Stimulated activated CD4-positive, alpha-beta T cell treated with anti-CD3 and anti-CD28 coated beads, Interleukin-4, amount 100 ng/mL, for 1 hour (primary cell): ENCODE measurements at regions not wholly inside any gene's neighbourhood (a gene's known extent, or its start where the extent isn't known, plus 50 kb on each side); places are given as distances from the start of the nearest gene placed in this dataset.

Experiments
- DNase-seq: peaks from one replicate; pipeline ENCODE4 v3.0.0-alpha.2; 2020

DNA sequence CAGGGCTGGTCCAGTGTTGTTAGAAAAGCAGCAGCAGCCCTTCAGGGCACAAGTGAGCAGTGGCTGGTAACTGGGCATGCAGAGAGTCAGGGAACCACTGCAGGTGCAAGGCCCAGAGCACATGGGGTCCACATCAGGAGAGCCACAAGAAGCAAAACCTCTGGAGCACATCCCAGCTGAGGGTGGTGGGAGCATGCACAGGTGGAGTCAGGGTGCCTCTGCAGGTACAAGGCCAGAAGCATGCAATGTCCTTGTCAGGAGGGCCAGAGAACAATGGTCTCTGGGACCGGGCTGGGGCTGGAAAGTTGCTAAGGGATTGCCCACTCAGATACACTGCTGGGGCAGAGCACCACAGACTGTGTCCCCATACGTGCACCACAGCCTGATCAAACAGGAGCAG is 226.1 kb upstream of the UBE2E2 start:
- DNase-seq = no peak

DNA sequence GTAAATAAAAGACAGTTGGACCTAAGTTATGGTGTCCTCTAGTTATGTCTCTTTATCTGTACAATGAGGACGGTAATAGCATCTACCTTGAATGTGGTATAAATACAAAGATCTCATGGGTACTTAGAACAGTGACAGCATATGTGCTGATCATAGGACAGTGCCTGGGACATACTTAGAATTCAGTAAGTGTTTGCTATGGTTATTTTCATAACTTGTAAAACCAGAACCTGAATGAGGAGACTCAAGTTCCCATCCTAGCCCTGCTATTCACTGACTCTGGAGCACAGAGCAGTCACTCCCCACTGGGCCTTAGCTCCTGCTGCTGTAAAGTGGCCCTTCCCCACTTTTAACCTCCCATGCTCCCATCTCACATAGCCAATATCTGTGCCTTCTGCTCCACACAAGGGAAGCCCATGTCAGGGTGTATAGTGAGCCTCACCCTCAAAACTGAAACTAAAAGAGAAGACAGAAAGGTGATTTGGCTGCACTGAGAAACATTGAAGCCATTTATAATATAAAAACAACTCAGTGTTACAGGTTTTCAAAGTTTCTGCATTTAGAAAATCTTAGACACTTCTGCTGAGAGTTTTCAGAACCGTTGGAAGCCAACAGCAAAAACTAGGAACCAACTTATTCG is 225.4 kb upstream of the UBE2E2 start:
- DNase-seq = no peak

DNA sequence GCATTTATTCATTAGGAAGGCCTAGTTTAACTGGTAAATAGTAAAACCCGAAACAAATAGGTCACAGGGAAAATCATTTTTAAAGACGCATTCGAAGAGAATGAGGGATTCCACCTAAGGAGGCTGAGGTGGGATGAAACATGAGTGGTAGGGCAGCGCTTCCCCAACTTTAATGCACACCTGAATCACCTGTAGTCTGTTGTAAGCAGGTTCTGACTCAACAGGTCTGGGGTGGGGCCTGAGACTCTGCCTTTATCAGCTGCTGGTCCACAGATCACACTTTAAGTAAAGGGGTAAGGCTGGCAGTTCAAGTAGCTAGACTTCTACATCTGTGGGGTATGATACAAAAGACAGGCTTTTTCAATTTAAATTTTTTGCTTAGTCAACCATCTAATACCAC is 223.5 kb upstream of the UBE2E2 start:
- no peak for DNase-seq

DNA sequence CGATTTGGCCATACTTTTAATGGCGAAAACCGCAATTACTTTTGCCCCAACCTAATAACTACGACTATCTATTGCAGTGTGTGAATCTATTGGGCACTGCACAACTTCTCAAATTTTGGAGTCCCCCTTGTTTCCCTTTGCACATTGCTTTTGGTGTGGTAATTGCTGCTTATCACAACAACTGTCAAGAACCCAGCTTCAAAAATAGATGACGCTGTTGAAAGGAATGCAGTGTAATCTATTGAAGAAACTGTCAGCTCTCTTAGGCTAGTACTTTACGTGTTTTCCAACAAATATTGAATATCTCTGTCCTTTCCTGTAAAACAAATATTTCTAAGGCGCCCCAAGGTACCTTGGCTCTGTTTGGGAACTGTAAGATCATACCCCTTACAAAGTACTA is 222.8 kb upstream of the UBE2E2 start:
- DNase-seq = no peak

DNA sequence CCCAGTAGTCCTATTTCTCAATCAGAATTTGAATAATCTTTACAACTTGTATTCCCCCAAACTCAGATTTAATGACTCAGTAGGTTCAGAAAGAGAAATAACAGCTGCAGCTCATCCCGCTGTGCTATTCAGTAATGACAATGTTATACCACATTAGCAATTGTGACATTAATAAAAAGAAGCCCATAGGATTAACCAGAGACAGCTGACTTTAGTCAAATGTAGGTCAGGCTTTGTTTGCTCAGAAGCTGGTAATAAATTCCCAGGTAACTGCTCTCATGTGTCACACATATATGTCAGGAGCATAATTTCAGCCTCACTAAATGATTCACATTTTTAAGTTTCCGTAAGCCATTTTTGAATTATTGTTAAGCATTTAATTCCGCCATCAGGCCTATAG is 222.0 kb upstream of the UBE2E2 start:
- no peak for DNase-seq

DNA sequence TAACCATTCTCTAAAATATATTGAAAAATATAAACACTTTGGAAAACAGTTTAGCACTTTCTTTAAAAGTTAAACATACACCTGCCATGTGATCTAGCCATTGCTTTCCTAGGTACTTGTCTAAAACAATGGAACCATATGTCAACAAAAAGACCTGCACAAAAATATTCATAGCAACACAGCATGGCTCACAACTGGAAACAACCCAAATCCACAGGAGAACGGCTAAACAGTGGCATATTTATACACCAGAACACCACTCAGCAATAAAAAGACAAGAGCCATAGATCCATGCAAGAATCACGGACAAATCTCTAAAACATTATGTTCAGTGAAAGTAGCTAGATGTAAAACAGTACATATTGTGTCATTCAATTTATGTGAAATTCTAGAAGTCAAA is 221.3 kb upstream of the UBE2E2 start:
- no peak for DNase-seq

DNA sequence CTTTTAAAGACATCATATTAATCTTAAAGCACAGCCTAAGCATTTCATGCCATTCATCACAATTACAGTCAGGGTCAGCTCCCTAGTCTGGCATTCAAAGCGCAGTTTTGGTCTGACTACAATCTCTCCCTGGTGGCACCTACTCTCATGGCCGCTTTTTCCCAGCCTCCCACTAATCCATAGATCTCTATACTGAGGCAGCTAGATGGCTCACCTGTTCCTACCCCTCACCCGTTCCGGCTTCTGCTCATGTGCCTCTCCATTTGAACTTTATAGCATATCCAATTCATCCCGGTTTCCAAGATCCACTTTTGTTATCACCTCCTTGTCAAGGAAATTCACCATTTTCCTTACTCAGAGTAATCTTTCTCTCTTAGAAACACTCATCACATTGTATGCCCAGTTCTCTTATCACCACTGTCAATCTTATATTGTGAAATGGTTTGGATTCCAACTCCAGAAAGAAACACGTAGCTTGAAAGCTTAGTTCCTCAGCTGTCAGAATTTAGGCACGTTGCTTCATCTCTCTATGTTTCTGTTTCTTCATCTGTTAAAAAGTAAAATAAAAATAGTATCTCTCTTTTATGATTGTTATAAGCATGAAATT is 220.0 kb upstream of the UBE2E2 start:
- DNase-seq = no peak

DNA sequence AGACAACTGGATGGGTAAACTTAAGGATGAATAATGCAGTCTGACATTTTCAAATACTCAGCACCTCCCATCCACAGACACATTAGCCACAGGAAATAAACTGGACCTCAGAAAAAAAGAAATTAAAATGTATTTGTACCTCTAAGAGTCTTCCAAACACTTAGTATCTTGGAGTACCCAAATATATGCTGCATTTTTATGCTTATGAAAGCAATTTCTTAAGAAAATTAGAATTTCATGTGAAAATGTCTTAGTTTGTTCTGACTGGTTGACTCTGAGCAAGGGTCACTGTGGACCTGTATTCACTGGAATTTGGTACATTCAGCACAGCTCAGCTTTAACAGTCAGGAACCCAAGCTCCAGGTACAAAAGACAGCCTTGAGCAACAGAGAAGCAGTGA is 216.2 kb upstream of the UBE2E2 start:
- no peak for DNase-seq

DNA sequence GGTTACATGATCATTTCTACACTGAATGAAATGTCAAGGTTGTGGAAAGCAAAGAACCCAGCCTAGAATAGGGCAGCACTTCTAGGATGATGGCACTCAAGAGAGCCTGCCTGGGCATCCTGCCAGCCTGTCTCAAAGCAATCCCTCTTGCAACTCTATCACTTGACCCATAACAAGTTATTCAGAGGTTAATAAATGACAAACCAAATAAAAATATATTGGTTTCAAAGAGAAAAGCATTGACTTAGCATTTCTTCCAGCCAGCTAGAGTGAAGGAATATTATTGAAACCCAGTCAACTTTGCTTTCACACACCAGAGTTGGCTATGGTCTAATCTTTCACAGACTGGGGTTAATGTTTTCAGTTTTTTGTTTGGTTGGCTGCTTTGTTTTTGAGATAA is 214.6 kb upstream of the UBE2E2 start:
- no peak for DNase-seq

DNA sequence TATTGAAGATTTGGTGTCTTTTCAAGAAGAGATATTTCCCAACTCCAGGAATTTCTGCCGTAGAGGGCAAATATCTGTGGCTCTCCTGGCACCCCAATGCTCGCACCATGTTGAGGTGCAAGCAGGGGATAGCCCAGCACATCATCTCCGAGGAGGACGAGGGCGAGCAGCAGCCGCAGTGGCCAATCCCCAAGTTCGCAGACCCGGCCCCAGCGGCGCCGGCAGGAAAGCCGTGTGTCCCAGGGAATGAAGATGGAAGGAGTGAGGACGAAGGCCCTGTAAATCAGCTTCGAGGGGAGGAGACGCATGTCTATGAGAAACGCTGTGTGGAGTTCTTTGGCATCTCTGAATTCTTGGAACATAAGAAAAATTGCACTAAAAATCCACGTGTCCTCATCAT is 213.4 kb upstream of the UBE2E2 start:
- no peak for DNase-seq

DNA sequence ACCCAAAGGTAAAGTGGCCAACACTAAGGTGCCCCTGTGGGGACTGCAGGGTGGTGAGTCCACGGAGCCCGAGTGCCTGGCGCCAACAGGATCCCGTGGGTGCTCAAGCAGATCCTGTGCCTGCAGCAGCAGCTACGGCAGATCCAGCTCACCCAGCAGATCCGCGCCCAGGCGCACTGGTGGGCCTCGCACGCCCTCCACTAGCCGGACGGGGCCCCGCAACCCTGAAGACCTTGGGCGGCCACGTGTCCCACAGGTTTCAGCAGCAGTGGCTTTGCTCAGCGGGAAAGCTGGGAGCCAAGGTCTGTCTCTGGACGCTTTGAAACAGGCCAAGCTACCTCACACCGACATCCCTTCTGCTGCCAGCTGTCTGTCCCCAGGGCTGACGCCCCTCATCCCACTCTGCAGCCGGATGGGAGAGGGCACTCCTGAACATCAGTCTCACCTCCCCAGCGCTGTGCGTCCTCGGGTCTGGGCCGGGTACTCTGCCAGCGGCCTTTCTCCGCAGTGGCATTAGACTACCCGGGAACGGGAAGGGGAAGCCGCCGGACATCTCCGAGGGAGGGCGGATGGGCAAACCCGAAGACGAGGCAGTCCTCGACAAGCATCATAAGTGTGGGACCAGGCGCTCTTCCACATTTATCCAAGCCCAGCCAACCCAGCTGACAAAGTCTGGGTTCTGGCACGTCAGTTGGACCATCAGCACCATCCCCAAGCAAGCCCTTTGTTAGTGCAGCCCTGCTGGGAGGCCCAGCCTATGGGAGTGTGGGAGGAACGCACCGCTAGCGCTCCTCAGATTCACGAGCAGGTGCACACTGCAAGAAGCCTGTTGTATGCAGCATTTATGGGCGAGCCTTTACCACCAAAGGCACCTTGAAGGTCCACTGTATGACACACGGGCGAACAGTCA is 212.6 kb upstream of the UBE2E2 start:
- no peak for DNase-seq

DNA sequence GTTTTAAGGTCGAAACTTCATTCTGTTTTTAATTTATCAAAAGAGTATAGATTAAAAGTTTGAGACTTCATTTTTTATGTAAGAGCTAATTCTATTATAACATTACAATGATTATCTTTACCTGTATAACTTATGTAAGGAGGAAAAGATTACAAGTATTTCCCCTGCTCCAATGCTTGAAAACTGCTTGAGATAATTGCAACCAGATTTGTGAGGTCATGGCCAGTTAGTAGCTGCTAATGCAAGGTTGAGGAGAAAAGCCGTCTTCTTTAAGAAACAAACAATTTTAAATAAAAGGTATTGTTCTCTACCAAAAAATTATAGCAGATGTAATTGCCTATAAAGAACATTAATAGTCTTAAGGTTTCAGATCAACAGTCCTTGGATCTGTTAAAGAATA is 208.3 kb upstream of the UBE2E2 start:
- DNase-seq = no peak

DNA sequence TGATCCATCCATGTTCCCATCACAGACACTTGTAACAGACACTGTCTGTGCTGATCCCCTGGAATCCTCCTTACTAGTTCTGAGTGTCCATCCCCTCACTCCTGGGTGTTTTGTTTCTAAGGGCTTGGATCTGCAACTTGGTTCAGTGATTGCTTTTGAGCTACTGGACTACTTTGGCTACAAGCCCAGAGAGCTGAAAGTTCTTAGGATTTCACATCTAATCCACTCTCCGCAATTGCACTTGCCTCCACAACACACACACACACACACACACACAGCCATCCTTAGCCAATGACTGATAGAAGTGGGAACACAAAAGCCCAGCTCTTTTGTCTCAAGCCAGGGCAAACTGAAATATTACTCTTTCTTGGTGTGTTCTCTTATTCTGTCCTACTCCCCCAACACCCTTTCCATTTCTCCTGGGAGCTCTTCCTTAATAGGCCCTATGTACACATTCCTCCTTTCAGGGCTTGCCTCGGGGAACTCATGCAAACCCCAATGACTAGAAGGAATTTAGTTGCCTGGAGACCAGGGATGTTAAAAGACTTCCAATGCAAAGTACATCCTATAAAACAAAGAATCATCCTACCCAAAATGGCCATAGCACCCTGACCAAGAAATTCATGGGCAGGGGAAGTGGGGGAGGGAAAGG is 206.1 kb upstream of the UBE2E2 start:
- no peak for DNase-seq

DNA sequence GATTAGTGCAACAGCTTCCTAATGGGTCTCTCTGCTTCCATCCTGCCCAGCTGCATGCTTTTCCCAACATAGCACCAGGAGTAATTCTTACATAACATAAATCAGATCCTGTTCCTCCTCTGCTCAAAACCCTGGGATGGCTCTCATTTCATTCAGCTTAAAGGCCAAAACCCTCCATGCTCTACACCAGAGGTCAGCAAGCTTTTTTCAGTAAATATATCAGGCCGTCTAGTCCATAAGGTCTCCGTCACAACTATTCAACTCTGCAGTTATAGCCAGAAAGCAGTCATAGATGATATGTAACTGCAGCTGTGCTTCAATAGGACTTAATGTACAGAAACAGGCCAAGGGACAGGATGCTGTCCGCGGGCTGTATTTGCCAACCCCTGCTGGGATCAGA is 202.8 kb upstream of the UBE2E2 start:
- DNase-seq = no peak

DNA sequence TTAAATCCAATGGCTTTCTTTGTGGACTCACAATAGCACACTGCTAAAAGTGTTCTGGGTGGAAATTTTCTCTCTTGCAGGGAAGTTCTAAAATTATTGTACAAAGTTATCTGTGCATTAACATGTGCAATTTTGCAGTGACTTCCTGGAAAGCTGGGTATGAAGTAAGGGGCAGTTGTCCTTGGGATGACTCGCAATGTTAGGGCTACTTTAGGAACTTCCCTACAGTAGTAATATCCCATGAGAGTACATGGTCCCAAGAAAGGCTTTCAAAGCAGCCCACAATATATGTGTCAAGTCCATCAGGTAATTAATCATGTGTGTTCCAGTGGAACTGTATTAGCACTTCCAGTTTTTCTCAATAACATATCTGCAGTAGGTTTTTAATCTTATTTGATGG is 201.0 kb upstream of the UBE2E2 start:
- DNase-seq = no peak

DNA sequence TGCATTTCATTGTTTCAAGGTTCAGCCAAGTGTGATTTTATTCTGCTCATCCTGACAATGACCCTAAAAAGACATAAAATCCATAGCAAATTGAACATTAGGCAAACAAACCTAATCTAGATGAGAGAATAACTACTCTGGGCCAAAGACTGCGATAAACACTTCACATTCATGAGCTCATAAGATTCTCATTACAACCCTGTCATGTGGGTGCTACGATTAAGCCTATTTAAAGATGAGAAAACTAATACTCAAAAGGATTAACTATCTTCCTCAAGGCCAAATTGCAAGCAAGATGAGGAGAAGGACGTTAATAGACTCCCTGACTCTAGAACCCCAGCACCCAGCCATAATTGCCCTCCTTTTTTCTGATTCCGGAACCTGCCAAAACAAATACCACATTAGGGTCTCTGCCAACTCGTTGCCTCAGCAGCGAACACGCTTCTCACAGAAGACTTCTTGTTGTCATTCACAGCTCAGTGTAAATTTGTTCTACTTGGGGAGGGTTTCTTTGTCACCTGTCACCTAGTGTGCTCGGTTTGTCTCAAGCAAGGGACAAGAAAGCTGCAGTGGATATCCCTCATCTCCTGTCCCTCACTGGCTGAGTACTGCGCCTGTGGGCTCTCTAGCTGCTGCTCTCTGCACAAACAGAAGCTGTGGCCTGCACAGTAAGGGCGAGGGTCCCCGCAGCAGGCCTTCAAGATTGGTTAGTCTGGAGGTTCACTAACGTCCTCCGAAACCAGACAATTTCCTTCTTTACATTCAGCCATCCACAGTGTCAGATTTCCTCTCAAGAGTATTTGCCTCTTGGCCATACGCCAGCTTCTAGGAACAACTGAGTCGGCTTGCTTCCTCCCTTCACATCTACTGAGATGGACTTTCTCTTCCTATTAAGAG is 200.0 kb upstream of the UBE2E2 start:
- DNase-seq = no peak

DNA sequence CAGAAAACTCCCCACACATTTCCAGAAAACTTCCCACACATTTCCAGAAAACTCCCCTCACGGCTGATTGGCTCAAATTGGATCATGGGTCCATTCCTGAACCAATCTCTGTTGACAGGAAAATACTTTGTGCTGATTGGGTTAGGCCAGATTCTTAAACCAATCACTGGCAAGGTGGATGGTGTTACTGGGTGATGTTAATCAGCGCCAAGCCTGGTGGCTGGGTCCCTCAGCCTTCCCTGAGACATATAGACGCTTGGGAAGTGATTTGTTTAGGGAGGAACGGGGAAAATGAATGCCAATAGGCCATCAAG is 199.4 kb upstream of the UBE2E2 start:
- no peak for DNase-seq

DNA sequence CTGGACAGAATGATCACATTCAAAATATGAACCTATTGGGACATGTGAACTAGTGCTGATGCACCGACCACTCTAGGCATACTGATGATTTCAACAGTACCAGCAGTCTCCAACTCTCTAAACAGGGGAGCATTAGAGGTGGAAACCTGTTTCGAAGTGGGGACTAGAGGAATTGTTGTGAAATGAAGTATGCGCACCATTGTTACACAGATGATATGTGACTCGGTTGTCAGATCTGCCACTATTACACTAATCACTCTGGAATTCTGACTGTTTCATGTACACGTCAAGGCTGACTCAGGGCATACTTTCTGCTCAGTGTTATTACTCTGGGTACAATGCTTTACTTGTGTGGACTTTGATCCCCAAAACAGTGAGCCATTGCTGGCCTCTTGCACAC is 198.2 kb upstream of the UBE2E2 start:
- no peak for DNase-seq

DNA sequence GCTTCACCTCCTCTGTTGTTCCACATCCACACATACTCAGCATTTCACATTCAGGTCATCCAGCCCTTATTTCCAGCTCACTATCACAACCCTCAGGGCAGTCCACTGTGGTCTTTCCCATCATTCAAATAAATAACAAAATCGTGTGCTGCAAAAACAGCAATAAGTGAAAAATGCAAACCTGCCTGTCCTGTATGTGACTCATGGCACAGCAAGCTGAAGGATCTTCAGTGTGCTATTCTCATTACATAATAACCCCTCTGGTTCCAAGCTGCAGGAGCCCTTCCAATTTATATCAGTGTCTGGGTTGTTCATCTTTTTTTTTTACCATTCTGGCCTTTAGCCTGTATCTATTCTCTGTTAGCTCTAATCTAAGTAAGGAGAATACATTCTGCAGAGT is 185.3 kb upstream of the UBE2E2 start:
- DNase-seq = no peak

DNA sequence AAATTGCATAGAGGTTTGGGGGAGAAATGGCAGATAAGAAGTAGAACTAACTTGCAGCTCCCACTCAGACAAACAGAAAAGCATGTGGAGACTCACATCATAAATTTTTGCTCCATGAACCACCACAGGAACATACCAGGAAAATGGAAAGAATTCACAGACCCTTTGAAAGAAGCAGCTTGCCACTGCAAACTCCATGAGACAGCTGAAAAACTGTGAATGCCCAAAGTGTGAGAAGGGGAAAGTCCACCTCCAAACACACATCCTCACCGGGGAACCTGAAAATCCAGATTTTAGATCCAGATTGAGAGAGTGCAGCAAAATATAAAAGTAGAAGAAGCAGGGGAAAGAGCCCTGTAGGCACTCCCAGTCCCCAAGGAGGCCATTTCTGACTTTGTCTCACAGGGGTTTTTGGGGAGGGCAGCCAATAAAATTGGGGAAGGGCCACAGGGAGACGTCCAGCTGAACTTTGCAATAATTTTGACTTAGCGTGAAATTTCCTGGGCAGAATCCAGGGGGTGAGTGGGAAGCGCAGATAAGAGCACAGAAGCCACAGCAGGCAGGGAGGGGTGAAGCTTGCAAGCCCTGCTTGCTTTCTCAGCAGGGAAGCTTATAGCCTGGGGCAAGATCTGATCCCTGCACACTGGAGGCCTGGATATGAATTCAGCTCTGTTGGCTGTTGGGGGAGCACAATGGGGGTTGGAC is 183.4 kb upstream of the UBE2E2 start:
- DNase-seq = no peak

DNA sequence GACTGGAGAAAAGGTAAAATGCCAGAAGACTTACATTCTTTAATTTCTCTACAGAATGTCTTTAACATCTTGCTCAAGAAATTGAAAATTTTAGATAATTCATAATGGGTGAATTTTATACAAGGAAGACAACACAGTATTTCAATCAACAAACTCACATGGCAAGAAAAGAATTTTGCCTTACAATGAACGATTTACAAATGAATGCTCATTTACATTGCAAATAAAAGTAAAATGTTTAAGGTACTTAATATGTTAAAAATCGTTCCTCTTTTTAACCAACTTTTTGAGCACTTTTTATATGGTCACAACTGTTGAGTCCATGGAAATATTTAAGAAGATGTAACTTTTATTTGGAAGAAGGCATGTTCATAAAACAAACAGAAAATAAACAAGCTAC is 174.8 kb upstream of the UBE2E2 start:
- no peak for DNase-seq

DNA sequence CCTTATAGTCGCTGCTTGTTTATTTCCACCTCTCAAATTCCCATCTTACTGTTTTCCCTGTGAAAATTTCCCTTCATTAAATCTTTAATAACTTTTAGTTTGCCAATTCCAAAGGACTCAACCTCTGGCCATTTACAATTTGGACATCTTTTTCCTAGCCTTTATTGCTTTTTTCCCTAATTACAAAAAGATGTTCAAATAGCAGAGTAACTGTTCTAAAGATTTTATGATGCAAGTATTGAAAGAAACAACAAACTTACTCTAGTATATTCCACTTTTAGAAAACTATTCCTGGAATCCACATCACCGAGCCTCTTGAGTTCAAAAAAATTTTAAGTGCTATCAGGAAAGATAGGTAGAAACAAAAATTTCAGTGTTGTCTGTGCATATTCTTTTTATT is 174.1 kb upstream of the UBE2E2 start:
- DNase-seq = no peak
